Neuron (in vitro differentiated cells): ENCODE measurements at regions not wholly inside any gene's neighbourhood (a gene's known extent, or its start where the extent isn't known, plus 50 kb on each side); places are given as distances from the start of the nearest gene placed in this dataset.

Experiments used
- H2AFZ ChIP-seq: one replicate; pipeline ENCODE4 v1.6.1; 2013; ENCODE audit warnings: low read depth, mild to moderate bottlenecking, inconsistent platforms, low read length, moderate library complexity
- H3K27me3 ChIP-seq: one replicate; pipeline ENCODE4 v1.6.1; 2013; ENCODE audit warnings: low read length; ENCODE audit not compliant: insufficient read depth
- H3K36me3 ChIP-seq: one replicate; pipeline ENCODE4 v1.6.1; 2013; ENCODE audit warnings: low read length; ENCODE audit not compliant: insufficient read depth
- H3K4me1 ChIP-seq: one replicate; pipeline ENCODE4 v1.6.1; 2013; ENCODE audit warnings: low read length; ENCODE audit not compliant: insufficient read depth
- H3K4me3 ChIP-seq: 2 replicates; pipeline ENCODE4 v1.5.1; 2013; ENCODE audit warnings: mild to moderate bottlenecking, low read length, moderate library complexity
- H3K9me3 ChIP-seq: one replicate; pipeline ENCODE4 v1.6.1; 2013; ENCODE audit warnings: low read length

DNA sequence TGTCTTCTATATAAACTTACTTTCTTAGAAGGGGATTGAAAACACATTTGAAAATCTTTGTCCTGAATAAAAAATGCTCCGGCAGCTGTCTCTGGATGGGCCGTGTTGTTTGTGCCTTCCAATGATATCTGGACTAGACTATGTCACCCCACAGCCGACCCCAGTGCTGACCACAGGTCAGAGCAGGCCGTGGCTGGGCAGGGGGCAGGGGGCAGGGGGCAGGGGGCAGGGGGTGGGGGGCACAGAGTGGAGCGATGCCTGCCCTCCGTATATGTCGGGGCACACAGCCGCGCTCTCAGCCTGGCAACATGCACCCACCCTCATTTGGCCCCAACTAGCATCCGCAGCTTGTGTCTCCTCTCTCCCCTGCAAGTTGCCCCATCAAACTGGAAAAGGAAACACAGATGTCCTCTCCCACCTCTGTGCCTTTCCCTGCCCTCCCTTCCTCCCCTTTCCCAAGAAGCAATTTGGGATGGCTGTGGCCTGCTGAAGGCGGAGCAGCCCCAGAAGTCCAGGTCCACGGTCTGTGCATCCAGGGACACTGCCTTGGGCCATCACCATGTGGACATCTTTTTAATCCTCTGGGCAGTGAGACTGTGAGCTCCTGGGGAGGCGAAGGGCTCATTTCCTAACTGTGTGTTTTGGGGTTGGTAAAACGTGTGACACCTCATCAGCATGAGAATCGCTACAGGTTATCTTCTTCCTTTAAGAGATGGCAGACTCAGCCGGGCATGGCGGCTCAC is 295.7 kb upstream of the RTL1 start:
- Histone ChIP-seq H3K36me3 (no peaks in the 10 kb centered on the region), H3K9me3 (peaks cover 14% of the 10 kb centered on the region), H3K27me3 (no peaks in the 10 kb centered on the region), H3K4me3 (no peak overlapping the region), H3K4me1 (no peaks in the 10 kb centered on the region), H2AFZ (no peak overlapping the region)

DNA sequence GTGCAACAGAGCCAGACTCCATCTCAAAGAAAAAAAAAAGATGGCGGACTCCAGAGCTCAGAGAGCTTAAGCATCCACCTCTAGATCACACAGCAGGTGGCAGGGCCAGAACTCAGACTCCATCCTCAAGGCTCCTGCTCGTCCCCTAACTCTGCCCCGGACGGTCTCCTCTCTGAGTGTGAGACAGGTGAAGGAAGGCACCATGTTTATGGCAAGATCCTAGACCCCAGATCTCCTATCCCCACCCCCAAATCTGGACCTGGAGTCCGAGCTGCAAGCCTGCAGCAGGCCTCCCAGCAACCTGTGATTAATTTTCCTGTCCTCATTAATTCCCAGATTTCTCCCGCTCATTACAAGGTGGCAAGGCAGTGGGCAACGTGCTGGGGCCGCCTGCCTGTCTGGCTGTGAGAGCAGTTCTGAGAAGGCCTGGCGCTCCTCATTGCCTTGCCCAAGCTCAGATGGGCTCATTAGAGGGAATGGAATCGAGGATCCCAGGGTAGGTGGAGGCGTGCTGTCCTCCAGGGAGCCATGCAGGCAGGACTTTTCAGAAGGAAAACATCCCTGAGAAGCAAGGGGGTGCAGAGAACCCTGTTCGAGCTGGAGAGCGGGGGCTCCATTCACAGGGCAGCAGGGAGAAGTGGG is 296.6 kb upstream of the RTL1 start:
- H3K36me3 ChIP-seq: no peaks in the 10 kb centered on the region
- H3K9me3 ChIP-seq: peaks cover 14% of the 10 kb centered on the region
- H3K4me3 ChIP-seq: no peak overlapping the region
- H3K27me3 ChIP-seq: no peaks in the 10 kb centered on the region
- no peak overlapping the region for H2AFZ ChIP-seq
- no peaks in the 10 kb centered on the region for H3K4me1 ChIP-seq

DNA sequence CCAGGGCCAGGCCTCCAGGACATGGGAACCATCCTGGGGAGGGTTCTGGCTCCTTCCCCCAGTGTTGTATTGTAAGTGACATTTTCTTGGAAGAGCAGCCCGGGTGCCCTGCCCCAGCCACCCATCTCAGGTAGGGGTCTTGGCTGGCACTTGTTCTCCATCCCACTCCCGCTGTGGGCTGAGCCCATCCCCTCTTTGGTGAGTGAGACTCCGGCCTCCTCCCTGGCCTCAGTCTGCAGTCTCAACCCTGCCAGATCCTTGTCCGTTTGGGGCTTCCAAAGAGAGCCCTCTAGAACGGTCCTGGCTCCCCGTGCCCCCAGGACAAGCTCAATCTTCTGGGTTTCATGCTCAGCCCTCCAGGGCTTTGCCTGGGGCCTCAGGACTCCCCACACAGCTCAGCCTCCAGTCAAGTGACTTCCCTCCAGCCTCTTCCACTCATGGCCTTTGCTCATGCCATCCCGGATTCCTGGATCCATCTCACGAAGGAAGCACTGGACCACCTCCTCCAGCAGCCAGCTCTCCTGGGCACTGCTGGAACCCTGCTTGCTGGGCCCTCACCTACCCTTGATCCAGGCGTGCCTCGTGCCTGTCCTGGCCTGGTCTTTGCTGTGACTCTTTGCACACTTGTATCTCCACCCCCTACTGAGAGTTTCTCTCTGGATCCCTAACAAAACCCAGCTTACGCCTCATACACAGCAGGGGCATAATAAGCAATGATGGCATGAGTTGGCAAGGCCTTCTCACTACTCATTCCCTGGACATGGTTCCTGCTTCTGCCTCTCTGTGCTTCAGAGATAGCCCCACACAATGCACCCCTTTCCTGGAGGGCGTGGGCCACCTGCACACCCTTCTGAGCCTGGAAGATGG is 297.4 kb upstream of the RTL1 start:
- H3K9me3 ChIP-seq: peaks cover 14% of the 10 kb centered on the region
- no peaks in the 10 kb centered on the region for H3K27me3 ChIP-seq
- no peak overlapping the region for H2AFZ ChIP-seq
- no peaks in the 10 kb centered on the region for H3K36me3 ChIP-seq
- H3K4me1 ChIP-seq: no peaks in the 10 kb centered on the region
- H3K4me3 ChIP-seq: no peak overlapping the region

DNA sequence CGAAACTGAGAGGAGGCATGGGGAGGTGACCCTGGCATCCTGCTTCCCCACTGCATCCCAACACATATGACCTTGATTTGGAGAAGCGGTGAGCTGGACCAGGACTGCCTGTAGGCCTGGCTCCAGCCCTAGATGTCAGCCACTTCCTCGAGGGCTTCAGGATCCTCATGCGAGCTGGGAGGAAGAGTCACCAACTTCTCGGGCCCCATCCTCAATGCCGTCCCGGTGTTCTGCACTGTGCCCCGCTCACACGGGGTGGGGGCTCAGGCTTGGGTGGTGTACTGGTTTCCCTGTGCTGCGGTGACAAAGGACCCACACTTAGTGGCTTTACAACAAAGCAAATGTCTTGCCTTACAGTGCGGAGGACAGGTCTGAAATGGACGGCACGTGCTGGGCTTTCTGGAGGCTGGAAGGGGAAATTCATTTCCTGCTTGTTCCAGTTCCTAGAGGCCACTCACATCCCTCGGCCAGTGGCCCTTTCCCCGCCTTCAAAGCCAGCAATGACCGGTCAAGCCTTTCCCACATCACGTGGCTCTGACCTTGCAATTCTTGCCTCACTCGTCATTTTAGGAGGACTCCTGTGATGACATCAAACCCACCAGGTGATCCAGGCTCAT is 298.1 kb upstream of the RTL1 start:
- Histone ChIP-seq H2AFZ (no peak overlapping the region), H3K36me3 (no peaks in the 10 kb centered on the region), H3K9me3 (peaks cover 14% of the 10 kb centered on the region), H3K27me3 (no peaks in the 10 kb centered on the region), H3K4me3 (no peak overlapping the region), H3K4me1 (no peaks in the 10 kb centered on the region)

DNA sequence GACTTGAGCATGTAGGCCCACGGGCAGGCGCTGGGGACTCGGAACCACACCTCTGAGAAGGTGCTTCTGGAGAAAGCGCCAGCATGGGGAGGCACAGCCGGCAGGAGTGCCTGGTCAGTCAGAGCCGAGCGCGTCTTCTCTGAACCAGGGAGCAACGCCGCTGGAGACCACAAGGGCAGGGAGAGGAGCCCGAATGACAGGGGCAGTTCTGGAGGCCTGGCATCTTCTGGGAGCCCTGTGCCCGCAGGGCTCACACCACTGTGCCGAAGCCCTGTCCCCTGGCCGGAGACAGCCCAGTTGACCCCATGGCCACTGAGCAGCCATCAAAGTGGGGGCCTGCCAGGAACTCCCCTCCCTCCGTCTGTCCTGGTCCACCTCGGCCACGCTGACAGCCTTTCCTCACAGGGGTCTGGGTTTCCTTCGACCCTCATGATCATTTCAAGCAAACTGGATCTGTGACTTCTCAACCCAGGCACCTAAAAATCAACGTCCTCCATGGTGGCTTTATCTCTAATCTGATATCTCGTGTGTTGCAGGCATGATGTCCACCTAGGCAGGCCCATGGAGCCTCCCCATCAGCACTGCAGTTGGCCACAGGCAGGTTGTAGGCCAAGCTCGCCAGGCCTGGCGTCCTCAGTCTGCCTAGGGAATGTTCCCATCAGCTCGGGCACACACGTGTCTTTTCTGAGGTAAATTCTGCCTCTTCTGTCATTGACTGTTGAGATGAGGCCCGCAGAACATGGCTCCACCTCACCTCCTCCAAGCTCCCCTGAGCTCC is 299.3 kb upstream of the RTL1 start:
- no peak overlapping the region for H2AFZ ChIP-seq
- H3K4me3 ChIP-seq: no peak overlapping the region
- no peaks in the 10 kb centered on the region for H3K27me3 ChIP-seq
- no peaks in the 10 kb centered on the region for H3K4me1 ChIP-seq
- H3K36me3 ChIP-seq: no peaks in the 10 kb centered on the region
- H3K9me3 ChIP-seq: peaks cover 14% of the 10 kb centered on the region

DNA sequence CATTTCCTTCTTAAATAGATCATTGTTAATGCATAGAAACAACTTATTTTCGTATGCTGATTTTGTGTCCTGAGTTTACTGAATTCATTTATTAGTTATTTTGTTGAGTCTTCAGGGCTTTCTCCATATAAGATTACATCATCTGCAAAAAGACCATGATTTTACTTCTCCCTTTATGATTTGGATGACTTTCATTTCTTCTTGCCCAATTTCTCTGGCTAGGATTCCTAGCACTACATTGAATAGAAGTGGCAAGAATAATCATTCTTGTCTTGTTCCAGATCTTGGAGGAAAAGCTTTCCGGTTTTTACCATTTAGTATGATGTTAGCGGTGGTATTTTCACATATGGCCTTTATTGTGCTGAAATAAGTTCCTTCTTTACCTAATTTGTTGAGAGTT is 303.0 kb upstream of the RTL1 start:
- H3K9me3 ChIP-seq: peaks cover 18% of the 10 kb centered on the region
- H3K4me1 ChIP-seq: no peaks in the 10 kb centered on the region
- H2AFZ ChIP-seq: no peak overlapping the region
- H3K4me3 ChIP-seq: no peak overlapping the region
- H3K27me3 ChIP-seq: no peaks in the 10 kb centered on the region
- no peaks in the 10 kb centered on the region for H3K36me3 ChIP-seq

DNA sequence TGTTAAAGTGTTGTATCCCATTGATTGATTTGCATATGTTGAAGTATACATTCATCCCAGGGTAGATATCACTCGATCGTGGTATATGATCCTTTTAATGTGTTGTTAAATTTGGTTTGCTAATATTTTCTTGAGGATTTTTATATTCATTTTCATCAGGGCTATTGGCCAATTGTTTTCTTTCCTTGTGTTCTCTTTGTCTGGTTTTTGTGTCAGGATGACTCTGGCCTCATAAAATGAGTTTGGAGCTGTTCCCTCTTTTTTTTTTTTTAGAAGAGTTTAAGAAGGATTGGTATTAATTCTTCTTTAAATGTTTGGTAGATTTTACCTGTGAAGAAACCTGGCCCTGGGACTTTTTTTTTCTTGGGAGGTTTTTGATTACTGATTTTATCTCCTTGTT is 303.5 kb upstream of the RTL1 start:
- H3K4me1 ChIP-seq: no peaks in the 10 kb centered on the region
- H3K27me3 ChIP-seq: no peaks in the 10 kb centered on the region
- H2AFZ ChIP-seq: no peak overlapping the region
- no peaks in the 10 kb centered on the region for H3K36me3 ChIP-seq
- peaks cover 18% of the 10 kb centered on the region for H3K9me3 ChIP-seq
- no peak overlapping the region for H3K4me3 ChIP-seq

DNA sequence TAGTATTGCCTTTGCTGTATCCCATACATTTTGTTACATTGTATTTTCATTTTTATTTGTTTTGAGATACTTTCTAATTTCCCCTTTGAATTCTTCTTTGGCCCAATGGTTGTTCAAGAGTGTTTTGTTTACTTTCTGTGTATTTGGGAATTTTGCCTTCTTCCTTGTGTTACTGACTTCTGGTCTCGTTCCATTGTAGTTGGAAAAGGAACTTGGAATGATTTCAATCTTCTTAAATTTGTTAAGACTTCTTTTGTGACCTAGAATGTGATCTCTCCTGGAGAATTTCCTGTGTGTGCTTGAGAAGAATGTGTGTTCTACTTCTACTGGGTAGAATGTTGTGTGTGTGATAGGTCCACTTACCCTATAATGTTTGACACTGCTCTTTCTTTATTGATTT is 304.4 kb upstream of the RTL1 start:
- Histone ChIP-seq H2AFZ (no peak overlapping the region), H3K4me3 (no peak overlapping the region), H3K9me3 (peaks cover 16% of the 10 kb centered on the region), H3K36me3 (no peaks in the 10 kb centered on the region), H3K4me1 (no peaks in the 10 kb centered on the region), H3K27me3 (no peaks in the 10 kb centered on the region)

DNA sequence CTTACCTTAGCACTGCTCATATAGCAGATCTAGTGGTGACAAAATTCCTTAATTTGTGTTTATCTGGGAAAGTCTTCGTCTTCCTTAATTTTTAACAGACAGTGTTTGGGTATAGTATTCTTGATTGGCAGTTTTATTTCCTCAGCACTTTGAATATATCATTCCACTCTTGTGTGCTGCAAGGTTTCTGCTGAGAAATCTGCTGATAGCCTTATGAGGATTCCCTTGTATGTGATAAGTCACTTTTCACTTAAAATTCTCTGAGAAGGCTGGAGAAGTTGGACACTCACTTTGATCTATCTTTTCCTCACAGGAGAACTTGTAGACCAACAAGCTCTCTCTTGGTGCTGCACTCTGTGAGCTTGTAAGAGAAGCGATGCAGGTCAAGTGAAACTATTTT is 306.1 kb upstream of the RTL1 start:
- H3K4me1 ChIP-seq: no peaks in the 10 kb centered on the region
- H3K4me3 ChIP-seq: no peak overlapping the region
- H2AFZ ChIP-seq: no peak overlapping the region
- H3K9me3 ChIP-seq: peaks cover 9% of the 10 kb centered on the region
- H3K27me3 ChIP-seq: no peaks in the 10 kb centered on the region
- no peaks in the 10 kb centered on the region for H3K36me3 ChIP-seq

DNA sequence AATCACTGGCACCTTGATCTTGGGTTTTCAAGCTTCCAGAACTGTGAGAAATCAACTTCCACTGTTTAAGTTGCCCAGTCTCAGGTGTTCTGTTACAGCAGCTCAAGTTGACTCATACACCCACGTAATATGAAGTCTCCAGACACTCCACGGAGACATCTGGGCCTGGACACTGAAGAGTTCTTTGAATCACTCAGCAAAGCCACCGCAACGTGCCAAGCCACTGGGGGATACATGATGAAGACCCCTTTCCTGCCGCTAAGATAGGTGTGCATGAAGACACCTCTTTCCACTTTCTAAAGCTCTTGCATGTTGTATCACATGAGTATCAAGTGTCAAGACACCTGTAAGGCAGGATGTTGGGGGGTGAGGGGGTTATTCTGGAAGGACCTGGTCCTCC is 311.7 kb upstream of the RTL1 start:
- no peaks in the 10 kb centered on the region for H3K36me3 ChIP-seq
- peaks cover 8% of the 10 kb centered on the region for H3K4me1 ChIP-seq
- no peak overlapping the region for H2AFZ ChIP-seq
- no peaks in the 10 kb centered on the region for H3K27me3 ChIP-seq
- peaks cover 9% of the 10 kb centered on the region for H3K9me3 ChIP-seq
- H3K4me3 ChIP-seq: no peak overlapping the region

DNA sequence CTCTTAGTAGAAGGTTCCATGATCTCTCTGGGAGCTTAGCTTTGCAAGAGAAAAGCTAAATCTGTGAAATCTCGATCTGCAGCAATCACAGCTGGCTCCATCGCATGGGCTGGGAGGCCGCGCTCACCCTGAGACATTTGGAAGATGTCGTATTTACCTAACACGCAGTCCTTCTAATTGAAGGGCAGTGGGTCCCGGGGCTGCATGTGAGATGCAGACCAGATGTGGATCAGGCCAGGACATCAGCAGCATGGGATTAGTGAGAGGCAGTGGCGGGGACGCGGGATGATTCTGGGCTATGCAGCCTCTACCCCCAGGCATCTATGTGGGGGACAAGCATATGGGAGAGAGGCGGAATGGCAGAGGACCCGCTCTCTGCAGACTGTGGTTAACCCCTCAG is 312.4 kb upstream of the RTL1 start:
- H2AFZ ChIP-seq: no peak overlapping the region
- no peaks in the 10 kb centered on the region for H3K36me3 ChIP-seq
- H3K27me3 ChIP-seq: no peaks in the 10 kb centered on the region
- no peak overlapping the region for H3K4me3 ChIP-seq
- H3K9me3 ChIP-seq: peaks cover 6% of the 10 kb centered on the region
- H3K4me1 ChIP-seq: peaks cover 9% of the 10 kb centered on the region

DNA sequence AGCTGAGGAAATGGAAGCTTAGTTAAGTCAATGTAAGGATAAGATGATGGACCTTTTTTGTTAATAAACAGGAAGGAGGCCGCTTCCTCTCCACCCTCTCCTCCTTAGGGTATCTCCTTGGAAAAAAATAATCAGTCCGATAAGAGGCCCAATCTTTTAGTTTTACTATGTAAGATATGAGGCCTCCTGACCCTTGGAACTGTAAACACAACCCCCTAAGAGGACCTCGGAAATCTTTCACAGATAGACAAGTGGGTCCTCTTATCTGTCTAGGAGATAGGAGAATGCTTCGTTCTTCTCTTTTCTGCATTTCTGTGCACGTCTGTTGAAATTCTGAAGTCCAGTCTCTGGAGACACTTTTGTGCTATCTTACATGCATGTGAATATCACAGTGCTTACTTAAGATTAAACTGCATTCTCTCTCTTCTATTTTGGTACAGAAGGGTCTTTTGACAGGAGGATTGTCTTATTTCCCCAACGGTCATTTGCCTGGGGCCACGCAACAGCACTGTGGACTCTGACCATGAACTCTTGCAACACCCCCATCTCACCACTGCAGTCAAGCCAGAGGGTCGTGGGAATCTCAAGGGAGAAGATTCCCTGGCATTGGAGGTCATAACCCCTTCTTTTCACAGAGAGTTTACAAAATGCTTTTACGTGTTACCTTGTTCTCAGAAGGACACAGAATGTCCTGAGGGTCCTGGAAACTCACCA is 313.0 kb upstream of the RTL1 start:
- H3K9me3 ChIP-seq: peaks cover 6% of the 10 kb centered on the region
- no peak overlapping the region for H3K4me3 ChIP-seq
- H2AFZ ChIP-seq: no peak overlapping the region
- H3K27me3 ChIP-seq: no peaks in the 10 kb centered on the region
- H3K36me3 ChIP-seq: no peaks in the 10 kb centered on the region
- H3K4me1 ChIP-seq: peaks cover 13% of the 10 kb centered on the region
